ENCODE measurements at regions not wholly inside any gene's neighbourhood (a gene's known extent, or its start where the extent isn't known, plus 50 kb on each side); places are given as distances from the start of the nearest gene placed in this dataset.

DNA sequence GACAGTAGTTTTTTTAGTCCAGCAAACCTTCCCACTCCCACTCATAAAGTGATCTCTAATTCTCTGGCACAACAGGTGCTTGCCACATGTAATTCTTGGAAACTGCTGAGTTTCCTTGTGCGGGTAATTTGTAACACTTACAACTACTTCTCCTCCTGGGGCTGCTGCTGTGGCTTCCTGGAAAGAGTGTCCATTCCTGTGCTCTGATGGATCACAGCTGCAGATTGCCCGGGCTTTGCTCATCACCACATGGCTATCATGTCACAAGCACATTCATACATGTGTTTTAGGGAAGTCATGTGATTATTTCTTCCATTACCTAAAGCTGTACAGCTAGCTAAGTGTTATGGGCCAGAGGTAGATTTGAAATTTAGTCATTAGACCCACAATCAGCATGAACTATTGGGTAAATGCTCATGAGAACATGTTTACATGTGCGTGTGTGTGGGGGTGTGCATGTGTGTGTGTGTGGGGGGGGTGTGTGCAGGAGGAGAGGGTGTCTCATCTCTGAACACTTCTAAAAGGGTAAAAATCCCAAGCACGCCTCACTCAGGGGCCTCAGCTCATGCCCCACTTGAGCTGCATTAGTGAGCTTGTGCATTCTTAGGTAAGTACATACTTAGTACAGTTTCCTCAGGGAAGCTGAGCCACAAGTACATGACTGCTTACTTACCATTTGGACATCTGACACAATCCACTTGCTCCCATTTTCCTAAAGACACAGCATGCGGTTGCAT is 118.1 kb upstream of the CCDC112 start:
- TF ChIP-seq, protein P1, sequence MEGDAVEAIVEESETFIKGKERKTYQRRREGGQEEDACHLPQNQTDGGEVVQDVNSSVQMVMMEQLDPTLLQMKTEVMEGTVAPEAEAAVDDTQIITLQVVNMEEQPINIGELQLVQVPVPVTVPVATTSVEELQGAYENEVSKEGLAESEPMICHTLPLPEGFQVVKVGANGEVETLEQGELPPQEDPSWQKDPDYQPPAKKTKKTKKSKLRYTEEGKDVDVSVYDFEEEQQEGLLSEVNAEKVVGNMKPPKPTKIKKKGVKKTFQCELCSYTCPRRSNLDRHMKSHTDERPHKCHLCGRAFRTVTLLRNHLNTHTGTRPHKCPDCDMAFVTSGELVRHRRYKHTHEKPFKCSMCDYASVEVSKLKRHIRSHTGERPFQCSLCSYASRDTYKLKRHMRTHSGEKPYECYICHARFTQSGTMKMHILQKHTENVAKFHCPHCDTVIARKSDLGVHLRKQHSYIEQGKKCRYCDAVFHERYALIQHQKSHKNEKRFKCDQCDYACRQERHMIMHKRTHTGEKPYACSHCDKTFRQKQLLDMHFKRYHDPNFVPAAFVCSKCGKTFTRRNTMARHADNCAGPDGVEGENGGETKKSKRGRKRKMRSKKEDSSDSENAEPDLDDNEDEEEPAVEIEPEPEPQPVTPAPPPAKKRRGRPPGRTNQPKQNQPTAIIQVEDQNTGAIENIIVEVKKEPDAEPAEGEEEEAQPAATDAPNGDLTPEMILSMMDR (IDR thresholded peaks at IDR 0.05): no peak
- no peak for TF ChIP-seq POLR2A (IDR thresholded peaks at IDR 0.05)

Data from testis (tissue), 2 donors.